T47D (cell line): ENCODE measurements at regions not wholly inside any gene's neighbourhood (a gene's known extent, or its start where the extent isn't known, plus 50 kb on each side); places are given as distances from the start of the nearest gene placed in this dataset.
"Not testable (repeated sequence)": the region's sequence is repeated elsewhere in the genome, so short reads cannot be mapped to it uniquely, and the experiment has no call there.

Experiments
- DNase-seq, 2 experiments: peaks; one replicate each; pipeline versions ENCODE4 v3.0.0 to v3.0.0-alpha.2; 2011 to 2012; ENCODE audit warnings: low read depth in 1 of 2, low spot score in 1 of 2
- JUND ChIP-seq: IDR thresholded peaks from 2 replicates; pipeline ENCODE4 v1.6.1; 2012; ENCODE audit warnings: low read depth
- in situ Hi-C: cut with HindIII; loops from 2 replicates; pipeline ENCODE4 v1.10.0; 2016; ENCODE audit warnings: low sequenced_read_pairs, low pct_unique_long_range_greater_than_20kb

GRCh38 chr7:131948434-131949053 is 392.1 kb upstream of the PODXL start:
- no peak for DNase-seq
- in situ Hi-C loops: no loop called here

GRCh38 chr7:131947661-131948060 is 391.2 kb upstream of the PODXL start:
- in situ Hi-C loops: no loop called here
- no peak for TF ChIP-seq JUND
- DNase-seq: no peak

More at GRCh38 chr7:131948434-131949053, 392.1 kb upstream of the PODXL start:
- TF ChIP-seq JUND: no peak

- no peak for DNase-seq
- no peak for TF ChIP-seq JUND
Observed at GRCh38 chr7:131945957-131946544, 389.6 kb upstream of the PODXL start.

GRCh38 chr7:131945313-131945911 is 389.0 kb upstream of the PODXL start:
- DNase-seq: peak; percentile 17 to 47
- TF ChIP-seq JUND: no peak
- in situ Hi-C loops: no loop called here

More at GRCh38 chr7:131945957-131946544, 389.6 kb upstream of the PODXL start:
- in situ Hi-C loops: no loop called here

GRCh38 chr7:131944556-131945069 is 388.2 kb upstream of the PODXL start:
- no peak for TF ChIP-seq JUND
- no peak for DNase-seq
- in situ Hi-C loops: no loop called here

GRCh38 chr7:131943646-131944045 is 387.2 kb upstream of the PODXL start:
- no peak for DNase-seq
- in situ Hi-C loops: no loop called here
- no peak for TF ChIP-seq JUND

- in situ Hi-C loops: no loop called here
- no peak for TF ChIP-seq JUND
- no peak for DNase-seq
Observed at GRCh38 chr7:131943211-131943610, 386.8 kb upstream of the PODXL start.

- DNase-seq: no peak
- in situ Hi-C loops: no loop called here
- no peak for TF ChIP-seq JUND
Observed at GRCh38 chr7:131942287-131943150, 386.1 kb upstream of the PODXL start.

- in situ Hi-C loops: no loop called here
- no peak for TF ChIP-seq JUND
- DNase-seq: no peak
Observed at GRCh38 chr7:131941291-131941690, 384.9 kb upstream of the PODXL start.

- in situ Hi-C loops: no loop called here
- TF ChIP-seq JUND: no peak
- no peak for DNase-seq
Observed at GRCh38 chr7:131940621-131941165, 384.3 kb upstream of the PODXL start.

GRCh38 chr7:131938788-131939187 is 382.4 kb upstream of the PODXL start:
- DNase-seq, in situ Hi-C loops: not testable (repeated sequence)

GRCh38 chr7:131937868-131938267 is 381.4 kb upstream of the PODXL start:
- in situ Hi-C loops: no loop called here
- no peak for TF ChIP-seq JUND

More at GRCh38 chr7:131937868-131938267, 381.4 kb upstream of the PODXL start:
- DNase-seq: no peak
